ENCODE measurements at regions not wholly inside any gene's neighbourhood (a gene's known extent, or its start where the extent isn't known, plus 50 kb on each side); places are given as distances from the start of the nearest gene placed in this dataset.

GRCh38 chr9:100714372-100715099, 136.7 kb downstream of the CAVIN4 start:
- TF ChIP-seq CTCF (IDR thresholded peaks at IDR 0.05), result peak; percentile 85
- no peak for TF ChIP-seq REST (IDR thresholded peaks at IDR 0.05; ENCODE audit: insufficient read depth in 1 of 2, low read depth in 2 of 2, low read length in 1 of 2)
- no peak for TF ChIP-seq POLR2AphosphoS5 (IDR thresholded peaks at IDR 0.05; ENCODE audit: low read depth, low read length)

Data from Panc1 (cell line).